GM23338 (cell line): ENCODE measurements at regions not wholly inside any gene's neighbourhood (a gene's known extent, or its start where the extent isn't known, plus 50 kb on each side); places are given as distances from the start of the nearest gene placed in this dataset.
"Not testable (repeated sequence)": the region's sequence is repeated elsewhere in the genome, so short reads cannot be mapped to it uniquely, and the experiment has no call there.

Experiments used
- ATAC-seq: fragments of 200-7000 bp; cut with Tn5 transposase; 3 replicates; pipeline ENCODE4 v1.9.1; 2020
- DNase-seq: peaks from one replicate; pipeline ENCODE4 v3.0.0-alpha.2; 2015; ENCODE audit warnings: low spot score
- H2AFZ ChIP-seq: fragments of 200-600 bp; sonication (generic); 2 replicates; pipeline ENCODE4 v1.8.0; 2016; ENCODE audit warnings: antibody characterized with exemption, mild to moderate bottlenecking, moderate library complexity
- H3F3A ChIP-seq: fragments of 200-600 bp; sonication (generic); replicated peaks from 2 replicates; pipeline ENCODE4 v1.8.0; 2017; ENCODE audit warnings: antibody characterized with exemption, mixed run types, low read depth
- H3K27ac ChIP-seq: fragments of 200-600 bp; sonication (generic); 2 replicates; pipeline ENCODE4 v1.6.1; 2016; ENCODE audit warnings: low read depth
- H3K27me3 ChIP-seq: fragments of 200-600 bp; sonication (generic); 2 replicates; pipeline ENCODE4 v1.8.0; 2016; ENCODE audit warnings: mild to moderate bottlenecking, mixed run types, moderate library complexity; ENCODE audit not compliant: insufficient read depth
- H3K36me3 ChIP-seq: fragments of 200-600 bp; sonication (generic); 2 replicates; pipeline ENCODE4 v1.8.0; 2016; ENCODE audit warnings: mild to moderate bottlenecking; ENCODE audit not compliant: insufficient read depth
- H3K4me1 ChIP-seq: fragments of 200-600 bp; sonication (generic); 2 replicates; pipeline ENCODE4 v1.8.0; 2016; ENCODE audit warnings: mild to moderate bottlenecking, moderate library complexity; ENCODE audit not compliant: insufficient read depth
- H3K4me2 ChIP-seq: fragments of 200-600 bp; sonication (generic); 2 replicates; pipeline ENCODE4 v1.7.1; 2017; ENCODE audit warnings: mixed run types
- H3K4me3 ChIP-seq: fragments of 200-600 bp; sonication (generic); 2 replicates; pipeline ENCODE4 v1.6.1; 2016; ENCODE audit warnings: mixed run types
- H3K79me2 ChIP-seq: fragments of 200-600 bp; sonication (generic); replicated peaks from 2 replicates; pipeline ENCODE4 v1.8.0; 2017; ENCODE audit warnings: mild to moderate bottlenecking; ENCODE audit not compliant: insufficient read depth
- H3K9me2 ChIP-seq: fragments of 200-600 bp; sonication (generic); 2 replicates; pipeline ENCODE4 v1.8.0; 2017; ENCODE audit not compliant: insufficient read depth
- H4K20me1 ChIP-seq: fragments of 200-600 bp; sonication (generic); replicated peaks from 2 replicates; pipeline ENCODE4 v1.8.0; 2017; ENCODE audit warnings: mild to moderate bottlenecking; ENCODE audit not compliant: insufficient read depth
- H3K27ac Mint-ChIP-seq: 2 replicates; pipeline ENCODE4 v1.8.0; 2020; ENCODE audit warnings: inconsistent platforms, mild to moderate bottlenecking, moderate library complexity, mixed read lengths
- H3K27me3 Mint-ChIP-seq: 3 replicates; pipeline ENCODE4 v1.8.0; 2022; ENCODE audit warnings: low read depth, mild to moderate bottlenecking, moderate library complexity, mixed read lengths, inconsistent platforms; ENCODE audit not compliant: insufficient read depth, poor library complexity
- H3K36me3 Mint-ChIP-seq: 3 replicates; pipeline ENCODE4 v1.8.0; 2021; ENCODE audit warnings: low read depth, mild to moderate bottlenecking, inconsistent platforms, moderate library complexity, mixed read lengths
- H3K4me1 Mint-ChIP-seq: 3 replicates; pipeline ENCODE4 v1.8.0; 2020; ENCODE audit warnings: mild to moderate bottlenecking, inconsistent platforms, mixed read lengths
- H3K4me3 Mint-ChIP-seq: 3 replicates; pipeline ENCODE4 v1.8.0; 2021; ENCODE audit warnings: moderate library complexity, mild to moderate bottlenecking, inconsistent platforms, mixed read lengths
- H3K9me3 Mint-ChIP-seq: 3 replicates; pipeline ENCODE4 v1.8.0; 2020; ENCODE audit warnings: moderate library complexity, mild to moderate bottlenecking, inconsistent platforms, mixed read lengths
- CREB1 ChIP-seq: fragments of 250-450 bp; sonication (Bioruptor Pico); IDR thresholded peaks from 2 replicates; pipeline ENCODE4 v1.5.0; 2020; ENCODE audit warnings: low read depth, mild to moderate bottlenecking, moderate library complexity
- EZH2 ChIP-seq: fragments of 200-600 bp; sonication (generic); IDR thresholded peaks from one replicate; pipeline ENCODE4 v1.8.0; 2017; ENCODE audit warnings: antibody characterized with exemption, mild to moderate bottlenecking, low read depth; ENCODE audit not compliant: unreplicated experiment
- EZH2phosphoT487 ChIP-seq: fragments of 200-600 bp; sonication (generic); IDR thresholded peaks from one replicate; pipeline ENCODE4 v1.8.1; 2018; ENCODE audit warnings: antibody characterized with exemption; ENCODE audit not compliant: unreplicated experiment
- JUNB ChIP-seq: IDR thresholded peaks from one replicate; pipeline ENCODE4 v1.6.1; 2016; ENCODE audit warnings: antibody characterized with exemption; ENCODE audit not compliant: unreplicated experiment
- NANOG ChIP-seq: IDR thresholded peaks from 2 replicates; pipeline ENCODE4 v1.6.1; 2016; ENCODE audit warnings: antibody characterized with exemption, borderline replicate concordance
- POLR2AphosphoS5 ChIP-seq: IDR thresholded peaks from 2 replicates; pipeline ENCODE4 v1.6.1; 2016; ENCODE audit warnings: antibody characterized with exemption, low read depth
- STAT1 ChIP-seq: IDR thresholded peaks from one replicate; pipeline ENCODE4 v1.6.1; 2016; ENCODE audit warnings: antibody characterized with exemption; ENCODE audit not compliant: unreplicated experiment
- ZNF114 ChIP-seq: fragments of 250-450 bp; sonication (Bioruptor Pico); IDR thresholded peaks from 2 replicates; pipeline ENCODE4 v1.5.0; 2020; ENCODE audit warnings: mild to moderate bottlenecking, moderate library complexity
- ZNF331 ChIP-seq: fragments of 250-450 bp; sonication (Bioruptor Pico); IDR thresholded peaks from 2 replicates; pipeline ENCODE4 v1.5.0; 2020; ENCODE audit warnings: low read depth, mild to moderate bottlenecking, moderate library complexity
- ZNF462 ChIP-seq: fragments of 250-450 bp; sonication (Bioruptor Pico); IDR thresholded peaks from 2 replicates; pipeline ENCODE4 v1.5.0; 2020; ENCODE audit warnings: mild to moderate bottlenecking, moderate library complexity
- TF ChIP-seq, protein P1 (sequence below): IDR thresholded peaks from one replicate; pipeline ENCODE4 v1.6.1; 2018; ENCODE audit warnings: antibody characterized with exemption; ENCODE audit not compliant: unreplicated experiment
- TF ChIP-seq, protein P2 (sequence below): IDR thresholded peaks from 2 replicates; pipeline ENCODE4 v1.6.1; 2016; ENCODE audit warnings: antibody characterized with exemption

- ATAC-seq, H3K9me2 ChIP-seq, H3K4me3 ChIP-seq, H3K36me3 Mint-ChIP-seq, DNase-seq, H3K4me3 Mint-ChIP-seq, H3K9me3 Mint-ChIP-seq, H3K36me3 ChIP-seq, H3K4me2 ChIP-seq, H4K20me1 ChIP-seq, H3K79me2 ChIP-seq, H3K27me3 Mint-ChIP-seq, H2AFZ ChIP-seq, H3K27ac Mint-ChIP-seq, H3K27me3 ChIP-seq, H3F3A ChIP-seq, H3K27ac ChIP-seq: not testable (repeated sequence)
- peaks cover 22% of the 10 kb centered on the region for H3K4me1 ChIP-seq
- H3K4me1 Mint-ChIP-seq: peaks cover 17% of the 10 kb centered on the region
Observed at GRCh38 chr1:203561761-203562160, 64.9 kb upstream of the ATP2B4 start.

DNA sequence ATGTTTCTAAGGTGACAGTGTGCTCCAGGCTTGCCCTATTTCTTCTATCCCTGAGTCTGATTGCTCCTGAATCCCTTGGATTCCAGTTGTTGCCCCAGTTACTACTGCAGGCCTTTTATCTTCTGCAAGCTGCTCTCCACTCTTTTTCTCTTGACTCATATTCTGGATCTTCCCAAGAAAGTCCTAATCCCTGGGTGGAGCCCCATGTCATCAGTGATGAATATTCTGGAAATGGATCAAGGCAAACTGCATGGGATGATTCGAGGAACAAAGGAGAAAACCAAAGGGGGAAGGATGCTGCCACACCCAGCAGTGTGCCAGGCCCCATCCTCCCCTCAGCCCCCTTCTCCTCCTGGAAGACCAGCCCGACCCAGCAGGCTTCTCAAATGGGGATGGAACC is 63.3 kb upstream of the ATP2B4 start:
- Histone ChIP-seq H3K9me2 (peaks cover 6% of the 10 kb centered on the region; the same call in 1 of the 2 replicates), H3K79me2 (no peaks in the 10 kb centered on the region), H3F3A (no peaks in the 10 kb centered on the region), H3K36me3 (no peaks in the 10 kb centered on the region), H3K27me3 (no peaks in the 10 kb centered on the region), H3K4me2 (no peak overlapping the region), H4K20me1 (no peaks in the 10 kb centered on the region), H3K4me1 (peaks cover 7% of the 10 kb centered on the region; the same call in 1 of the 2 replicates), H2AFZ (no peak overlapping the region), H3K27ac (no peak overlapping the region), H3K4me3 (no peak overlapping the region)
- H3K4me1 Mint-ChIP-seq: peaks cover 4% of the 10 kb centered on the region
- no peak overlapping the region for H3K4me3 Mint-ChIP-seq
- peaks cover 1% of the 10 kb centered on the region for H3K27me3 Mint-ChIP-seq
- ATAC-seq: no peak
- H3K27ac Mint-ChIP-seq: no peak overlapping the region
- no peaks in the 10 kb centered on the region for H3K9me3 Mint-ChIP-seq
- no peak for DNase-seq
- no peaks in the 10 kb centered on the region for H3K36me3 Mint-ChIP-seq
- TF ChIP-seq NANOG (no peak), ZNF462 (no peak), EZH2phosphoT487 (no peak), POLR2AphosphoS5 (no peak), ZNF114 (CRISPR knock-in tag) (no peak), JUNB (no peak), EZH2 (no peak), ZNF331 (no peak), STAT1 (no peak), CREB1 (CRISPR knock-in tag) (no peak)
- TF ChIP-seq, protein P1, sequence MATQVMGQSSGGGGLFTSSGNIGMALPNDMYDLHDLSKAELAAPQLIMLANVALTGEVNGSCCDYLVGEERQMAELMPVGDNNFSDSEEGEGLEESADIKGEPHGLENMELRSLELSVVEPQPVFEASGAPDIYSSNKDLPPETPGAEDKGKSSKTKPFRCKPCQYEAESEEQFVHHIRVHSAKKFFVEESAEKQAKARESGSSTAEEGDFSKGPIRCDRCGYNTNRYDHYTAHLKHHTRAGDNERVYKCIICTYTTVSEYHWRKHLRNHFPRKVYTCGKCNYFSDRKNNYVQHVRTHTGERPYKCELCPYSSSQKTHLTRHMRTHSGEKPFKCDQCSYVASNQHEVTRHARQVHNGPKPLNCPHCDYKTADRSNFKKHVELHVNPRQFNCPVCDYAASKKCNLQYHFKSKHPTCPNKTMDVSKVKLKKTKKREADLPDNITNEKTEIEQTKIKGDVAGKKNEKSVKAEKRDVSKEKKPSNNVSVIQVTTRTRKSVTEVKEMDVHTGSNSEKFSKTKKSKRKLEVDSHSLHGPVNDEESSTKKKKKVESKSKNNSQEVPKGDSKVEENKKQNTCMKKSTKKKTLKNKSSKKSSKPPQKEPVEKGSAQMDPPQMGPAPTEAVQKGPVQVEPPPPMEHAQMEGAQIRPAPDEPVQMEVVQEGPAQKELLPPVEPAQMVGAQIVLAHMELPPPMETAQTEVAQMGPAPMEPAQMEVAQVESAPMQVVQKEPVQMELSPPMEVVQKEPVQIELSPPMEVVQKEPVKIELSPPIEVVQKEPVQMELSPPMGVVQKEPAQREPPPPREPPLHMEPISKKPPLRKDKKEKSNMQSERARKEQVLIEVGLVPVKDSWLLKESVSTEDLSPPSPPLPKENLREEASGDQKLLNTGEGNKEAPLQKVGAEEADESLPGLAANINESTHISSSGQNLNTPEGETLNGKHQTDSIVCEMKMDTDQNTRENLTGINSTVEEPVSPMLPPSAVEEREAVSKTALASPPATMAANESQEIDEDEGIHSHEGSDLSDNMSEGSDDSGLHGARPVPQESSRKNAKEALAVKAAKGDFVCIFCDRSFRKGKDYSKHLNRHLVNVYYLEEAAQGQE: no peak
- TF ChIP-seq, protein P2, sequence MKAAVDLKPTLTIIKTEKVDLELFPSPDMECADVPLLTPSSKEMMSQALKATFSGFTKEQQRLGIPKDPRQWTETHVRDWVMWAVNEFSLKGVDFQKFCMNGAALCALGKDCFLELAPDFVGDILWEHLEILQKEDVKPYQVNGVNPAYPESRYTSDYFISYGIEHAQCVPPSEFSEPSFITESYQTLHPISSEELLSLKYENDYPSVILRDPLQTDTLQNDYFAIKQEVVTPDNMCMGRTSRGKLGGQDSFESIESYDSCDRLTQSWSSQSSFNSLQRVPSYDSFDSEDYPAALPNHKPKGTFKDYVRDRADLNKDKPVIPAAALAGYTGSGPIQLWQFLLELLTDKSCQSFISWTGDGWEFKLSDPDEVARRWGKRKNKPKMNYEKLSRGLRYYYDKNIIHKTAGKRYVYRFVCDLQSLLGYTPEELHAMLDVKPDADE: no peak
